Neural progenitor cell (in vitro differentiated cells): ENCODE measurements at regions not wholly inside any gene's neighbourhood (a gene's known extent, or its start where the extent isn't known, plus 50 kb on each side); places are given as distances from the start of the nearest gene placed in this dataset.
A peak's percentile ranks its signal among the peaks of the same experiment; 100 is the strongest.

Source experiments
- DNase-seq: peaks from one replicate; pipeline ENCODE4 v3.0.0-alpha.2; 2016; ENCODE audit warnings: low spot score
- H2AFZ ChIP-seq: fragments of 200-600 bp; sonication (generic); replicated peaks from 2 replicates; pipeline ENCODE4 v1.6.1; 2016; ENCODE audit warnings: antibody characterized with exemption
- H3F3A ChIP-seq: fragments of 200-600 bp; sonication (generic); 2 replicates; pipeline ENCODE4 v1.6.1; 2016; ENCODE audit warnings: antibody characterized with exemption, low read depth
- H3K27ac ChIP-seq: fragments of 200-600 bp; sonication (generic); 2 replicates; pipeline ENCODE4 v1.5.1; 2016; ENCODE audit warnings: mild to moderate bottlenecking
- H3K27me3 ChIP-seq: fragments of 200-600 bp; sonication (generic); 2 replicates; pipeline ENCODE4 v1.6.1; 2016; ENCODE audit warnings: mild to moderate bottlenecking, moderate library complexity
- H3K36me3 ChIP-seq: fragments of 200-600 bp; sonication (generic); 2 replicates; pipeline ENCODE4 v1.5.1; 2016
- H3K4me1 ChIP-seq: fragments of 200-600 bp; sonication (generic); 2 replicates; pipeline ENCODE4 v1.6.1; 2016; ENCODE audit warnings: mixed run types
- H3K4me2 ChIP-seq: fragments of 200-600 bp; sonication (generic); 2 replicates; pipeline ENCODE4 v1.6.1; 2016
- H3K4me3 ChIP-seq: fragments of 200-600 bp; sonication (generic); 2 replicates; pipeline ENCODE4 v1.5.1; 2016
- H3K79me2 ChIP-seq: fragments of 200-600 bp; sonication (generic); 2 replicates; pipeline ENCODE4 v1.6.1; 2016; ENCODE audit warnings: low read depth
- H3K9ac ChIP-seq: fragments of 200-600 bp; sonication (generic); 2 replicates; pipeline ENCODE4 v1.6.1; 2016
- H3K9me3 ChIP-seq: fragments of 200-600 bp; sonication (generic); 2 replicates; pipeline ENCODE4 v1.5.1; 2016; ENCODE audit warnings: low read depth
- H4K20me1 ChIP-seq: fragments of 200-600 bp; sonication (generic); 2 replicates; pipeline ENCODE4 v1.6.1; 2016; ENCODE audit warnings: low read depth
- H3K27ac Mint-ChIP-seq: 3 replicates; pipeline ENCODE4 v1.8.0; 2021; ENCODE audit warnings: mixed read lengths
- H3K27me3 Mint-ChIP-seq: 2 replicates; pipeline ENCODE4 v1.8.0; 2022; ENCODE audit warnings: low read depth, mild to moderate bottlenecking, inconsistent platforms, moderate library complexity, mixed read lengths; ENCODE audit not compliant: insufficient read depth
- H3K36me3 Mint-ChIP-seq: 3 replicates; pipeline ENCODE4 v1.8.0; 2021; ENCODE audit warnings: mixed read lengths
- H3K4me1 Mint-ChIP-seq: 3 replicates; pipeline ENCODE4 v1.8.0; 2021; ENCODE audit warnings: mixed read lengths
- H3K4me3 Mint-ChIP-seq: 3 replicates; pipeline ENCODE4 v1.8.0; 2021; ENCODE audit warnings: mild to moderate bottlenecking, moderate library complexity, mixed read lengths
- H3K9me3 Mint-ChIP-seq: 3 replicates; pipeline ENCODE4 v1.8.0; 2020; ENCODE audit warnings: mixed read lengths
- EZH2 ChIP-seq: fragments of 200-600 bp; sonication (generic); IDR thresholded peaks from 2 replicates; pipeline ENCODE4 v1.6.1; 2017; ENCODE audit warnings: antibody characterized with exemption, mild to moderate bottlenecking, moderate library complexity
- EZH2phosphoT487 ChIP-seq: fragments of 200-600 bp; sonication (generic); IDR thresholded peaks from 2 replicates; pipeline ENCODE4 v1.6.1; 2017; ENCODE audit warnings: antibody characterized with exemption
- TF ChIP-seq, protein P1 (sequence below): fragments of 200-600 bp; sonication (generic); IDR thresholded peaks from 2 replicates; pipeline ENCODE4 v1.5.1; 2017; ENCODE audit warnings: antibody characterized with exemption, mild to moderate bottlenecking

DNA sequence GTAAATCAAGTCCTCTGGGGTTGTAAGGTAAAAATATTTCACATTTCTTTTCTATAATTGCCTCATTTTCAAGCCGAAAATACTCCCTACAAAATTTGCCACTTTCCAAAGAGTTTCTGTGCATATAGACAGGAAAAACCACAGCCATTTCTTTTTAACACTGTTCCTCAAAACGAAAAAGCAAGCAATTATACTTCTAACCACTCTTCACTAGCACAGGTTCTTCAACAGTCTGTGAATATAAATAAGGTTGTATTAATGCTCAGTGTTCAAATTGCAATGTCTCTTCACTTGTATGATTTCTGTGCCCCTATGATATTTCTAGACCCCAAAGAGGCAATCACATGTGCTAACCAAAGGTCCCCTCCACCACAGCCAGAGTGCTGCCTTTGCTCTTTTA, 206.0 kb downstream of the SIM1 start:
- Mint-ChIP-seq H3K36me3 (no peaks in the 10 kb centered on the region), H3K27me3 (peaks cover 2% of the 10 kb centered on the region), H3K4me3 (no peak overlapping the region), H3K4me1 (peaks cover 15% of the 10 kb centered on the region), H3K9me3 (no peaks in the 10 kb centered on the region), H3K27ac (no peak overlapping the region)
- Histone ChIP-seq H2AFZ (no peak overlapping the region), H3K79me2 (no peaks in the 10 kb centered on the region), H3K27me3 (no peaks in the 10 kb centered on the region), H3F3A (peaks cover 3% of the 10 kb centered on the region), H4K20me1 (no peaks in the 10 kb centered on the region), H3K4me3 (no peak overlapping the region), H3K4me1 (peaks cover 21% of the 10 kb centered on the region), H3K27ac (no peak overlapping the region), H3K9ac (no peak overlapping the region), H3K9me3 (no peaks in the 10 kb centered on the region), H3K36me3 (no peaks in the 10 kb centered on the region), H3K4me2 (no peak overlapping the region)
- TF ChIP-seq EZH2 (no peak), EZH2phosphoT487 (no peak)
- TF ChIP-seq, protein P1, sequence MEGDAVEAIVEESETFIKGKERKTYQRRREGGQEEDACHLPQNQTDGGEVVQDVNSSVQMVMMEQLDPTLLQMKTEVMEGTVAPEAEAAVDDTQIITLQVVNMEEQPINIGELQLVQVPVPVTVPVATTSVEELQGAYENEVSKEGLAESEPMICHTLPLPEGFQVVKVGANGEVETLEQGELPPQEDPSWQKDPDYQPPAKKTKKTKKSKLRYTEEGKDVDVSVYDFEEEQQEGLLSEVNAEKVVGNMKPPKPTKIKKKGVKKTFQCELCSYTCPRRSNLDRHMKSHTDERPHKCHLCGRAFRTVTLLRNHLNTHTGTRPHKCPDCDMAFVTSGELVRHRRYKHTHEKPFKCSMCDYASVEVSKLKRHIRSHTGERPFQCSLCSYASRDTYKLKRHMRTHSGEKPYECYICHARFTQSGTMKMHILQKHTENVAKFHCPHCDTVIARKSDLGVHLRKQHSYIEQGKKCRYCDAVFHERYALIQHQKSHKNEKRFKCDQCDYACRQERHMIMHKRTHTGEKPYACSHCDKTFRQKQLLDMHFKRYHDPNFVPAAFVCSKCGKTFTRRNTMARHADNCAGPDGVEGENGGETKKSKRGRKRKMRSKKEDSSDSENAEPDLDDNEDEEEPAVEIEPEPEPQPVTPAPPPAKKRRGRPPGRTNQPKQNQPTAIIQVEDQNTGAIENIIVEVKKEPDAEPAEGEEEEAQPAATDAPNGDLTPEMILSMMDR: no peak
- no peak for DNase-seq

DNA sequence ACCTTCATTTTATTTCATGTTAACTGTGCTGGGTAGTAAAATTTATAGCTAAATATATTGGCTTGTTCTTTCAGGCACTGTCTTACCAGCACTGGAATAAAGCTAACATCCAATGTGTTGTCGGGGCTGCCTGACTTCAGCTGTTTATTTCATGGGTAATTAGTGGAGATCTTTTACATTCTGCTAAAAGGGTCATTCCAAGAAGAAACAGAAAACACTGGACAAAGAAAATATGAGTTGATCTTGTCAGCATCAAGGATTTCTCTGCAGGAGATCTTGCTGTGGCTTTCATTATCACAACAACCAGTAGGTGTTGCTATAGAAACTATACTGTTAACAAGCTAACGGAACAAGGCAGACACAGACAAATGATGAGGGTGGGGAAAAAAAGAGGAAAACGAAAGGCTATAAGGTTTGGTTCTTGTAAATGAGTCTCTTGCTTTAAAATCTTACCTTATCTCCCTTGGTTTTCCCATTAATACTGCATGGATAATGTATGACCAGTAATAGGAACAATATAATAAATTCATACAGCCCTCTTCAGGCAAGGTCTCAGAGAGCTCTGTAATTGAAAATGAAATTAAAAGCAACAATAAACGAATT, 206.8 kb downstream of the SIM1 start:
- Mint-ChIP-seq H3K36me3 (no peaks in the 10 kb centered on the region), H3K27me3 (peaks cover 2% of the 10 kb centered on the region), H3K27ac (no peak overlapping the region), H3K9me3 (no peaks in the 10 kb centered on the region), H3K4me3 (no peak overlapping the region), H3K4me1 (peaks cover 15% of the 10 kb centered on the region)
- Histone ChIP-seq H3F3A (peaks cover 3% of the 10 kb centered on the region), H4K20me1 (no peaks in the 10 kb centered on the region), H3K27me3 (no peaks in the 10 kb centered on the region), H3K79me2 (no peaks in the 10 kb centered on the region), H3K9me3 (no peaks in the 10 kb centered on the region), H3K4me1 (peaks cover 21% of the 10 kb centered on the region), H3K36me3 (no peaks in the 10 kb centered on the region), H3K4me3 (no peak overlapping the region), H3K27ac (no peak overlapping the region), H2AFZ (no peak overlapping the region), H3K4me2 (peak overlapping the region; percentile 56), H3K9ac (no peak overlapping the region)
- peak; percentile 64 for DNase-seq
- TF ChIP-seq EZH2phosphoT487 (no peak), EZH2 (no peak)
- TF ChIP-seq, protein P1: peak; percentile 32

DNA sequence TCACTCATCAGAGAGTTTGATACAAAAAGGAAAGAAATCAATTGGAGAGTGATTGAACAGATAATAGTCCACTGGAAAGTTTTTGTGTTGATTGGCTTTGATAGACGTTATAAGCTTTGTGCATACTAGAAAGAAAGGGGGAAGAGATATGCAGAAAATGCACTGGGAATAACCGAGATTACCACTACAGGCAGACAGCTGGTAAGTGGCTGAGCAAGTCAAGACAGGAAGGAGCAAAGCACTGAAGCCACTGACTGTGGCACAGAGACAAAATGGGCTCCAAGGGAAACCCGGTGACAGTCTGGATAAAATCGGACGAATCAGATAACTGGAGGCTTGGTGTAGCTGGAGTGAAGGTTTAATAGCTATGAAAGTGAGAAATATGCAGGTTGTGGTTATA, 209.0 kb downstream of the SIM1 start:
- Histone ChIP-seq H4K20me1 (no peaks in the 10 kb centered on the region), H3K4me3 (no peak overlapping the region), H3K9me3 (no peaks in the 10 kb centered on the region), H3K79me2 (no peaks in the 10 kb centered on the region), H3K4me1 (peaks cover 21% of the 10 kb centered on the region), H3K36me3 (no peaks in the 10 kb centered on the region), H3K27ac (no peak overlapping the region), H3F3A (peaks cover 3% of the 10 kb centered on the region), H3K9ac (no peak overlapping the region), H3K27me3 (no peaks in the 10 kb centered on the region), H3K4me2 (no peak overlapping the region), H2AFZ (peak overlapping the region; percentile 8)
- no peak for DNase-seq
- Mint-ChIP-seq H3K27me3 (peaks cover 2% of the 10 kb centered on the region), H3K4me1 (peaks cover 15% of the 10 kb centered on the region), H3K36me3 (no peaks in the 10 kb centered on the region), H3K27ac (no peak overlapping the region), H3K4me3 (no peak overlapping the region), H3K9me3 (no peaks in the 10 kb centered on the region)
- TF ChIP-seq EZH2phosphoT487: no peak
- no peak for TF ChIP-seq EZH2
- TF ChIP-seq, protein P1: no peak
